GM19351 (cell line): ENCODE measurements at regions not wholly inside any gene's neighbourhood (a gene's known extent, or its start where the extent isn't known, plus 50 kb on each side); places are given as distances from the start of the nearest gene placed in this dataset.

Source experiments
- ATAC-seq: cut with Tn5 transposase; IDR thresholded peaks from one replicate; pipeline ENCODE4 v1.9.1; 2021; ENCODE audit warnings: mild to moderate bottlenecking, moderate library complexity; ENCODE audit not compliant: unreplicated experiment

DNA sequence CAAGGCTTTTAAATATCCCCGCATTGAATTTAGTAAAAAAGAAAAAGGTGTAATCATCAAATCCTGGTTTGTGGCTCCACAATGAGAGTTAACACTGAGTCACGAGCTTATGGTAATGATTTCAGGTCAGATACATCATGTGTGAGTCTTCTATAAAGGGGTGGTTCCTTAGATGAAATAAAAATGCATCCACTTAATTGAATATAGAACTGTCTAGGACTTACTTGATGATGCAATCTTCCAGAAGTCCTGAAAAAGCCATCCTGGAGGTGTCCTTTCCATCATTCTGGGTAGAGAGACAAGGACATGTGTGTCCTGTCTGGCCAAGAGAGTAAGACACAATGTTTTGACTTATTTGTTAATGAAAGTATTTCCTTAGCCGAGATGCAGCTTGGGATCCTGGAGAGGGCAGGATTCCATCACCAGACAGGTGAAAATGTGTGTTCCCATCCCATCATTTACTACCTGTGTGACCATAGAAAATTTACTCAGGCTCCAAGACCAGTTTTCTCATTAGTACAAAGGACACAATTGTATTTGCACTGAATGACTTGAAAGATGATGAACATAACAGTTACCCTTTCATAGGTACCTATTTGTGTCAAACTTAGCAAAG, 1539.8 kb upstream of the PIK3C3 start:
- ATAC-seq = no peak

DNA sequence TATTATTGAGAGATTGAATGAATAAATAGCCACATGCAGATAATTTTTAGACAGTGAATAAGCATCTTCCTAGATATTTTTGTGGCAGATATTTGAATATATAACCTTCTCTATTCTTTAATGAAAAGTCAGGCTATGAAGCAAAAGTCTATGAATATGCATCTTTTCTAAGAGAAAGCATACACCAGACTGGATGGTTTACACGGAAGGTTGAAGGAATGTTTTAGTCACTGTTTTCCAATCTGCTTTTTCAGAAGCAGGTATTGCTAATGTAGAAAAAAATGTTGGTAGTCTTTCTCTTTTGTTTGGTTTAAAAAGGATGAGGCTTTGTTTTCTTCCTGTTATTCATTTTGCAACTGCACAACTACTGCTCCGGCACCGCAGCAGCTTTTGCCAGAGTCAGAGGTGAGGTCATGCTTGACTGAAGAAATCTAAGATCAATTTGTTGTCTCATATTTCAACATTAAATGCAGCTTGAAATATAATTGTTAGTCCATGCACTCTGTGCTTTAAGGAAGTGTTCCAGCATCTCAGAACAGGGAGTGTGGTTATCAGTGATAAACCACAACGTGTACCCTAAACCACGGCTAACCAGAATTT, 1540.8 kb upstream of the PIK3C3 start:
- no peak for ATAC-seq

- no peak for ATAC-seq
Observed at GRCh38 chr18:40413160-40413559, 1541.9 kb upstream of the PIK3C3 start.

DNA sequence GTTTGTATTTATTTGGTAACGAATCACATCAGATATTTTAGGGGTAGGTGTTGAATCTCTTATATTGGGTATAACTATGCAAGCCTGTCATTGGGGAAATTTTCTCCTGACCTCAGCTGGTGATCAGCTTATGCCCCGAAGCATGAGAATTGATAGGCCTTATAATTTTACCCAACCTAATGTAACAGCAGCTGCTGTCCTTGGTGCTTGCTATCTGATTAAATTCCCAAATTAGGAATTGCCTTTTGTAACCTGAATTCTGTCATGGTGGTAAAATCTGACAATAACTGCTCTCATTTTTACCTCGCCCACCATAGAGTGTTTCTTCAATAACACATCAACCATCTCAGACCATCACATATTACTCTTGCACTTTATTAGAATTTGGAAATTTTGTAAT, 1542.6 kb upstream of the PIK3C3 start:
- ATAC-seq = no peak

- no peak for ATAC-seq
Observed at GRCh38 chr18:40407909-40408308, 1547.1 kb upstream of the PIK3C3 start.

GRCh38 chr18:40404284-40404683, 1550.8 kb upstream of the PIK3C3 start:
- ATAC-seq = no peak

- ATAC-seq = no peak
Observed at GRCh38 chr18:40402052-40402451, 1553.0 kb upstream of the PIK3C3 start.

- no peak for ATAC-seq
Observed at GRCh38 chr18:40388121-40388520, 1566.9 kb upstream of the PIK3C3 start.

GRCh38 chr18:40387130-40387787, 1567.8 kb upstream of the PIK3C3 start:
- ATAC-seq = no peak

GRCh38 chr18:40382197-40382596, 1572.8 kb upstream of the PIK3C3 start:
- no peak for ATAC-seq

- no peak for ATAC-seq
Observed at GRCh38 chr18:40380686-40381439, 1574.2 kb upstream of the PIK3C3 start.

- no peak for ATAC-seq
Observed at GRCh38 chr18:40375837-40376236, 1579.2 kb upstream of the PIK3C3 start.

DNA sequence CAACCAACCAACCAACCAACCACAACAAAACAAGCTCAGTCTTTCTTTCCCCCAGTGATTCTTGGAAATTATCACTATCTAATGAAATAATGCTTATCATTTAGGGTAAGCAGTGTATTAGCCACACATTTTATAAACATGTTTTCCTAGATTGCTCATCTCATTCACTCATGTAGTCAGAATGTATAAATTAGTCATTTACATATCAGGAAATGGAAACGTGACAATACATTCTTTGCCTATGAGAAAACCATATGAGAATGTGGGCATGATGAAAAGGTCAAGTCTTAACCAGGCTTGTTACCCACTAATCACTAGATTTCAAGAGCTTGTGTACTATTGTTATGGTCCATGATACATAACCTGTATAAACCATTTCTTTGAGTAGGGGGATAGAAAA, 1583.4 kb upstream of the PIK3C3 start:
- no peak for ATAC-seq

DNA sequence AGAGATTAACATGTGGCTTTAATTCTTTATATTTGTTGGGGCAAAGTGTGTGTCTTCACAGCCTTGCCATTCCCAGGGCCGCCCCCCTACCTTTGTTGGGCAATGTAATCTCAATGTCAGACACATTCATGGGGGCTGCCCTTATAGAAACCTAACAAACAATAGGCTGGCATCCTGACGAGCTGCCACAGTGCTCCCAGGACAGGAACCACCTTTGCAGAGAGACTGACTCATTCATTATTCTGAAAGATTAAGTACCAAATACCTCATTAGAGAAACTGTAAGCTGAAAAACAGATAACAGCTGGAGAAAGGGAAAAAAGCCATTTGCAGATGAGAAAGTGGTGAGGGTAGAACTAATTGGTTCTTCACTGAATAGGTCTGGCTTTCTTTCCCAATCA, 1587.5 kb upstream of the PIK3C3 start:
- ATAC-seq = no peak

DNA sequence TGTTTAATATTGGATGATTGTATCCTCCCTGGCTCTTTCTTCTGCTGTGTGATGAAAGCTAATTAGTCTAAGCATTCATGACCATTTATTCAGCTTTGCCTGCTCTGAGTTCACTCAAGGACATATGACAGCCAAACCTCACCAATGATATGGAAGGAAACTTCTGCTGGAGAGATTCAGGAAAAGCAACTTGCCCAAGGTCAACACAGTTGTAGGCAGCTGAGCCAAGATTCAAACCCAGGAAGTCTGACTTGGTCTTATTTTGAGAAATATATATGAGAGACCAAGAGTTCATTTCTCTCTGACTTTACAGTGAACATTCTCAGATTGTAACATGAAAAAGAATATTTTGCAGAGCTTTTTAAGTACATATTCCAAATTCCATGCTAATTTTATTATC, 1588.5 kb upstream of the PIK3C3 start:
- no peak for ATAC-seq

DNA sequence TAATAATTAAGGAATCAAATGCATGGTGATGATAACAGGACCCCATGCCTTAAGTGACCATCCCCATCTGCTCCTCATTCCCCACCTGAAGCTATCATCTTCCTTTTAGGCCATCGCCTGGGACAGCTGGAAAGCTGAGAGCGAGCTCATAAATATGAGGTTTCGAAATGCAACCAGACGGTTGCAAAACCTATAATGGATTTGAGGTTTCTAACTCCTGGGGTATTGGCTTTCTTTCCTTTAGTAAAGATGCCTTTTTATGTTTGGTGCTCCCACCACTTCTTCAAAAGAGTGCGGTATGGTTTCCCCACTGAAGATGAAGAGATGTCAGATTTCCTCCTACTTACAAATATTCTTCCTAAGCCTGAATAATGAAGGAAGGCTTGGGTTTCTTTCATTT, 1589.5 kb upstream of the PIK3C3 start:
- ATAC-seq = no peak

DNA sequence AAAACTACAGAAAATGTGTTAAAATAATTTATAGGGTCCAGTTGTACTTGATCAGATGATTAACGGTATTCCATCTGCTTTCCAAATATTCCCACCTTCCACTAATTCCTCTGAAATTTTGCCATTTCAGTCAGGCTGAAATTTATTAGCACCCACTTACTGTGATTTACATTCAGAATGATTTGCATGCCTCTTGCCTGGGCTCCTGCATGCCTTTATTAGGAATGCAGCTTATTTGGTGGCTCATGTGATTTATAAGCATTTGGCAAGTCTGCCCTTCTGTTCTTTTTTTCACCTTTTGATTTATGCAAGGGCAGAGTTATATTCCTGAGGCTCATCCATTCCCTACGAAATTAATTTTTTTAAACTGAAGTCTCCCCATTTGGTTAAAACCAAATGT, 1594.5 kb upstream of the PIK3C3 start:
- ATAC-seq = no peak

DNA sequence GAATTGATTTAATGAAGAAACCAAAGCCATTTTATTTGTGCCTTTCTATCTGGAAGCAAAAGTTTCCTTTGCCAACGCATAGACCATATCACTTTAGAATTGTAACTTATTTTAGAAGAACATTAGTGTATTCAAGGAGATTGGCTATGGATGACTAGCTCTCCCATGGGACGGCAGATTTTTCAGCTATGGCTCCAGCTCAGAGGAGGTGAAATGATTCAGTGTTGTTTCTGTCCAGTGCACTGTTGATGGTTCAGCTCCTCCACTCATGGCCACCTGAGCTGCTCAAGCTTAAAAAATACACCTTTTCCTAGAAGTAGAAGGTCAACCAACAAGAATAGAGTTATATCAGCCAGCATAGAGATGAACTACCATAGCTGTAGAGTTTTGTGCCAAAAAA, 1597.5 kb upstream of the PIK3C3 start:
- ATAC-seq = no peak

DNA sequence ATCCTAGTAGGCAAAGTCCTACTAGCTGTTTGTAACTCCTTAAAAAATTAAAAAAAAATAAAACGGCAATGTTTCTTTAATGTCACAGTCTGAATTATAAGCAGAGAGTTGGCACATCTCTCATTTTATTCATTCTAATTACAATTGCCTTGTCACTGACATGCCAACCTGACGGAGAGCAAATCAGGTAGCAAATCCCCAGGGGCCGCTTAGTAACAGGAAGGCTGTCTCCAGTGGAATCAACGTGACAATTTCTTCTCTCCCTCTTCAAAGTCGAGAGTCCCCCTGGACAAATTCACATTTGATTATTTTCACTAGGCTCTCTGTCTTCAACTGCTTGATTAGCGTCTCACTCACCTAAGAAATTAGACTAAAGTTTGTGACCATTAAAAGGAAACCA, 1598.9 kb upstream of the PIK3C3 start:
- ATAC-seq = no peak

DNA sequence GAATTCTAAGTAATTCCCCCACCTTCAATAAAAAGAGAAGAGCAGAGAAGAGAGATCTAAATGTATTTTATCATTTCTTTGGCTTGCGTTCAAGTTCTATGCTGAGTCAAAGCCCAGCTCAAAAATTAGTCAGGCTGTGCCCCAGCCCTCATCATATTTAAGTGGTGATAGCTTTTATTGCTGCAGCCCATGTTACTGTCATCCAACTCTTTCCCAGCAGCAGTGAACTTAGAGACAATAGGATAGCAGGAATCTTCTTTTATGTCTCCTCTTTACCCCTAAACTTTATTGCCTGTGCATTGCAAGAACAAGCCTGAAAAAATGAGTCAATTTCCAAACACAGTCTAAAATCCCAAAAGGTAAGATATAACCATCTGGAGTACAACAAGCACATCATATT, 1599.3 kb upstream of the PIK3C3 start:
- no peak for ATAC-seq

DNA sequence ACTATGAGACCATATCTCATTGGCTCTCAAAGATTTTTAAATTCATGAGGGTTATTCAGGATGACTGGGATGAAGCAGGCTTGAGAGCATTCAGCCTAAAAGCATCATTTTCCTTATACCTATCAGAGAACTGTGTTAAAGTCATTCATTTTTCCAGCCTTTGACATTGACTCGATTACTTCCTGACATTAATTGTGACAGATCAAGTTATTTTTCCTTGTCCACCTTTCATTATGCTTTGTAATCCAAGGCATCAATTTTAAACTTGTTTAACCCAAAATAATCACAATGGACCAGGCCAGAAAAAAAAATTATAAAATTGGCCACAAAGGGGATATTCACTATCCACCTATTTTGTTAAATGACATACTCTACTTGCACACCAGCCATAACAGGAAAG, 1606.8 kb upstream of the PIK3C3 start:
- ATAC-seq = no peak

DNA sequence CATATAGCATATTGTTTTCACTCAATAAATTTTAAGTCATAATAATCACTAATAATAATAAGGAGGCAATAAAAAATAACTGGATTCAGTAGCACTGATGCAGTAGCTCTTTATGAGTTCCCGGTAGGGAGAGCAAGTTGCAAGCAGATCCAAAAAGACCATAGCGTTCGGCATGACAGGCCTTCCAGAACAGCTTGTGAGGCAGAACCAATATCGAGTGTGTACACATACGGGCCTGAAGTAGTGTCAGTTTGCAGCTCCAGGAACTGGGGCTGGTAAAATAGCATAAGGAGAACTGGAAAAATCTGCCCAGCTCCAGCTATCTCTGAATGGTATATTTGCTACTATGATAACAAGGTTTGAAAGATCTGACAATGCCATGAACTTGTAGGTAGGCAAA, 1607.8 kb upstream of the PIK3C3 start:
- ATAC-seq = no peak
